ENCODE measurements at regions not wholly inside any gene's neighbourhood (a gene's known extent, or its start where the extent isn't known, plus 50 kb on each side); places are given as distances from the start of the nearest gene placed in this dataset.

GRCh38 chr10:57964351-57964750, 303.3 kb downstream of the IPMK start:
- Histone ChIP-seq H3K4me3 (no peak overlapping the region), H3K27me3 (no peaks in the 10 kb centered on the region), H3K9ac (ENCODE audit: low read depth in 2 of 2, low read length in 2 of 2) (no peak overlapping the region), H3K36me3 (no peaks in the 10 kb centered on the region), H3K27ac (no peak overlapping the region), H3K4me1 (no peaks in the 10 kb centered on the region), H3K9me3 (no peaks in the 10 kb centered on the region)
- TF ChIP-seq CTCF (IDR thresholded peaks at IDR 0.05): no peak
- intact Hi-C loops (cut with DNase I): no loop called here
- DNase-seq: no peak

GRCh38 chr10:57963546-57963945, 304.1 kb downstream of the IPMK start:
- Histone ChIP-seq H3K4me1 (no peaks in the 10 kb centered on the region), H3K27ac (no peak overlapping the region), H3K9ac (ENCODE audit: low read depth in 2 of 2, low read length in 2 of 2) (no peak overlapping the region), H3K9me3 (no peaks in the 10 kb centered on the region), H3K36me3 (no peaks in the 10 kb centered on the region), H3K27me3 (no peaks in the 10 kb centered on the region), H3K4me3 (no peak overlapping the region)
- intact Hi-C loops (cut with DNase I): no loop called here
- no peak for DNase-seq
- no peak for TF ChIP-seq CTCF (IDR thresholded peaks at IDR 0.05)

GRCh38 chr10:57962839-57963238, 304.9 kb downstream of the IPMK start:
- no peaks in the 10 kb centered on the region for H3K4me1 ChIP-seq
- no peaks in the 10 kb centered on the region for H3K36me3 ChIP-seq
- H3K27me3 ChIP-seq: no peaks in the 10 kb centered on the region
- no peaks in the 10 kb centered on the region for H3K9me3 ChIP-seq
- no peak overlapping the region for H3K27ac ChIP-seq
- no peak overlapping the region for H3K9ac ChIP-seq (ENCODE audit: low read depth in 2 of 2, low read length in 2 of 2)
- no peak for DNase-seq
- H3K4me3 ChIP-seq: no peak overlapping the region
- no peak for TF ChIP-seq CTCF (IDR thresholded peaks at IDR 0.05)
- intact Hi-C loops (cut with DNase I): no loop called here

- Histone ChIP-seq H3K4me1 (no peaks in the 10 kb centered on the region), H3K9me3 (no peaks in the 10 kb centered on the region), H3K36me3 (no peaks in the 10 kb centered on the region), H3K4me3 (no peak overlapping the region), H3K27ac (no peak overlapping the region), H3K9ac (ENCODE audit: low read depth in 2 of 2, low read length in 2 of 2) (no peak overlapping the region), H3K27me3 (no peaks in the 10 kb centered on the region)
- intact Hi-C loops (cut with DNase I): no loop called here
- no peak for TF ChIP-seq CTCF (IDR thresholded peaks at IDR 0.05)
- DNase-seq: no peak
Observed at GRCh38 chr10:57961487-57961886, 306.2 kb downstream of the IPMK start.

GRCh38 chr10:57960406-57960805, 307.3 kb downstream of the IPMK start:
- H3K36me3 ChIP-seq: no peaks in the 10 kb centered on the region
- no peak for TF ChIP-seq CTCF (IDR thresholded peaks at IDR 0.05)
- no peaks in the 10 kb centered on the region for H3K27me3 ChIP-seq

More at GRCh38 chr10:57960406-57960805, 307.3 kb downstream of the IPMK start:
- Histone ChIP-seq H3K4me3 (no peak overlapping the region), H3K27ac (no peak overlapping the region), H3K4me1 (no peaks in the 10 kb centered on the region), H3K9ac (ENCODE audit: low read depth in 2 of 2, low read length in 2 of 2) (no peak overlapping the region), H3K9me3 (no peaks in the 10 kb centered on the region)
- intact Hi-C loops (cut with DNase I): no loop called here
- no peak for DNase-seq
